ENCODE measurements at regions not wholly inside any gene's neighbourhood (a gene's known extent, or its start where the extent isn't known, plus 50 kb on each side); places are given as distances from the start of the nearest gene placed in this dataset.
A peak's percentile ranks its signal among the peaks of the same experiment; 100 is the strongest.

DNA sequence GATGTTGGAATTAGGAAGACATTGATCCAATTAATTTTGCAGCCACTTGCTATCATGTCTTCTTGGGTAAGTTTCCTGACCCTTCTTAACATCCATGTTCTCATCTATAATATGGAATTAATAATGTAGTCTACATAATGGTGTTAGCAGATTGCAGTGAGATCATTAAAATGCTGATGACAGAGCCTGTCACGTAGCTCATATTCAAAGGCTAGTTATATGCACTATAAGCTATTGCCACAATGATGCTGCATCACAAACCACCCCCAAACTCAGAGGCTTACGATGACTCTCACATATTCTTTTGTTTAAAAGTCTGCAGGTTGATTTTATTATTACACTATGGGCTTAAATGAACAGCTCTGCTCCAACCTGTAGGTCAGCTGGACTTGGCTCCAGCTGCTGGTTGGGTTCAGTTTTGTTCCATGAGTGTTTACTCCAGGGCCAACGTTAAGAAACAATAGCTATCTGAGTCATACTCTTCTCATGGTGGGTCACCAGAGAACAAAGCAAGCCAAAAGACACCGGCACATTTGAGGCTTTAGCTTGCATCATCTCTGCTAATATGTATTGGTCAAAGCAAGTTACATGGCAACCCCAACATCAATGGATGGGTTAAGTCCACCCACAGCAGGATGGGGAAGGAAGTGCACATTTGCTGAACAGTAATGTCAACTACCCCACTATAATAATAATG is 250.0 kb upstream of the SLCO3A1 start:
- no peak overlapping the region for H3K4me3 ChIP-seq (ENCODE audit: low read depth, low read length)
- DNase-seq (ENCODE audit: low read depth), result peak; percentile 55
- TF ChIP-seq, protein P1, sequence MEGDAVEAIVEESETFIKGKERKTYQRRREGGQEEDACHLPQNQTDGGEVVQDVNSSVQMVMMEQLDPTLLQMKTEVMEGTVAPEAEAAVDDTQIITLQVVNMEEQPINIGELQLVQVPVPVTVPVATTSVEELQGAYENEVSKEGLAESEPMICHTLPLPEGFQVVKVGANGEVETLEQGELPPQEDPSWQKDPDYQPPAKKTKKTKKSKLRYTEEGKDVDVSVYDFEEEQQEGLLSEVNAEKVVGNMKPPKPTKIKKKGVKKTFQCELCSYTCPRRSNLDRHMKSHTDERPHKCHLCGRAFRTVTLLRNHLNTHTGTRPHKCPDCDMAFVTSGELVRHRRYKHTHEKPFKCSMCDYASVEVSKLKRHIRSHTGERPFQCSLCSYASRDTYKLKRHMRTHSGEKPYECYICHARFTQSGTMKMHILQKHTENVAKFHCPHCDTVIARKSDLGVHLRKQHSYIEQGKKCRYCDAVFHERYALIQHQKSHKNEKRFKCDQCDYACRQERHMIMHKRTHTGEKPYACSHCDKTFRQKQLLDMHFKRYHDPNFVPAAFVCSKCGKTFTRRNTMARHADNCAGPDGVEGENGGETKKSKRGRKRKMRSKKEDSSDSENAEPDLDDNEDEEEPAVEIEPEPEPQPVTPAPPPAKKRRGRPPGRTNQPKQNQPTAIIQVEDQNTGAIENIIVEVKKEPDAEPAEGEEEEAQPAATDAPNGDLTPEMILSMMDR (IDR thresholded peaks at IDR 0.05; ENCODE audit: insufficient read depth, low read length), result no peak

DNA sequence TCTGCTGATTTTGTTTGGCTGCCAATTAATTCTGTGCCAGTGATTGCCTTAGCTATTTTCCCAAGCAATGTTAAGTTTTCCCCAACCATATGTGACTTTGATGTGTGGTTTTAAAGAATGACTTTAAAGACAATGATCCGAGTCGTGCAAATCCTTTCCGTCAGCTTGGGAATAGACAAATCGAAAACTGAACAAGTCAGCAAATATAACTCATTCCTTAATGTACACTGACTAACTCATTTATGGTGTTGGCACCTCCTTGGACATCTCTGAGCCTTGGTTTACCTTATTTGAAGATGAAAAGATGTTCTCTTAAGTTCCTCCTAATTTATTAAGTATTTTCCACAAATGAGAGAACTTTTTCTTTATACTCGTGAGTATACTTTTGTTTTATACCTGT is 249.4 kb upstream of the SLCO3A1 start:
- TF ChIP-seq, protein P1 (IDR thresholded peaks at IDR 0.05; ENCODE audit: insufficient read depth, low read length), result no peak
- H3K4me3 ChIP-seq (ENCODE audit: low read depth, low read length), result no peak overlapping the region
- no peak for DNase-seq (ENCODE audit: low read depth)

DNA sequence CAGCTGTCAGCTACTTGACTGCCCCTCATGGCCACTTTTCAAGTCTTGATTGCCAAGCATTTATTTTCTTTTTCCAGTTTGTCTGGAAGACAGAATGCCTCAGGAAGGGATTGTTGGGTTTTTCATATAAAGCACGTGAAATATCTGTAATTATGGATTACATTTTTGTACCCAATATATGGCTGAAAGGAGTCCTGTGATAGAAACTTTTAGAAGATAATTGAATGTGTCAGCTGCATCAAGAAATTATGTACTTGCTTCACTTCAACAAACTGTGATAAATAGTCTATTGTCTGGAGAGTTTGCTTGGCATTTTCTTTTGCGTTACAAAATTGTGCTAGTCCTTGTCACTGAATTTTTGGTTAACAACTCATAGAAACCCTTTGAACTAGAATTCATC is 247.9 kb upstream of the SLCO3A1 start:
- H3K4me3 ChIP-seq (ENCODE audit: low read depth, low read length), result no peak overlapping the region
- TF ChIP-seq, protein P1 (IDR thresholded peaks at IDR 0.05; ENCODE audit: insufficient read depth, low read length), result no peak
- DNase-seq (ENCODE audit: low read depth), result no peak

DNA sequence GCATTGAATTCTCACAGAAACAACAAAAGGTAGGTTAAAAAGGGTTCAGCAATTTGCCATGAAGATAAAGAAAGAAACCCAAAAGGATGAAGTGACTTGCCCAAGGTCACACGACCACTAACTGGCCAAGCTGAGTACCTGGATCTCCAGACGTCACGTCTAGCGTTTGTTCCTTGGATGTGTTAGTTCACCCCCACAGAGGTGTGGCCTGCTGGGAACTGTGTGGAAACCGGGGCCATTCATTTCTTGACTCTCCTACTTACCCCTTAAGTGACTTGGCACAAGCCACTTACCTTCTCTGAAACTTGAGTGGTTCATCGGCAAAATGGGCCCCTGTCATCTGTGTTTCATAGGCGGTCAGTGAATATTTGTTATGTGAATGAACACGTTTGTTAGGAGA is 244.3 kb upstream of the SLCO3A1 start:
- no peak overlapping the region for H3K4me3 ChIP-seq (ENCODE audit: low read depth, low read length)
- TF ChIP-seq, protein P1 (IDR thresholded peaks at IDR 0.05; ENCODE audit: insufficient read depth, low read length), result no peak
- no peak for DNase-seq (ENCODE audit: low read depth)

DNA sequence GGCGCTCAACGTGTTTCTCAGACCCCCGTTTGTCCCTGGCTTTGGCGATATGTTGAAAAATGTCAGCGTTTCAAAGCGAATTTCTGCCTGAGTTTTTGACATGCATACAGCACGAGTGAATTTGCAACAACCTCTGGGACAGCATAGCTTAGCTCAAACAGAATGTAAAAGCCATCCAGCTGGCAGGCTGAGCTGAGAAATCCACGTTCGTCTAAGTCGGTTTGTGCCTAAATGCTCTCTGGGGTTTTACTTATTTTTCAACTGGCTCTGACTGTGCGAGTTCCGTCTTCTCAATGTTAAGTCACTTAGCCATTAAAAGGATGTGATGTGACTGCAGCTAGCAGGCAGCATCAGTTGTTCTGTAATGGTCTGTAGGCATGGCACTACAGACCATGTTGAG is 243.5 kb upstream of the SLCO3A1 start:
- no peak overlapping the region for H3K4me3 ChIP-seq (ENCODE audit: low read depth, low read length)
- TF ChIP-seq, protein P1 (IDR thresholded peaks at IDR 0.05; ENCODE audit: insufficient read depth, low read length), result no peak
- peak; percentile 2 for DNase-seq (ENCODE audit: low read depth)

DNA sequence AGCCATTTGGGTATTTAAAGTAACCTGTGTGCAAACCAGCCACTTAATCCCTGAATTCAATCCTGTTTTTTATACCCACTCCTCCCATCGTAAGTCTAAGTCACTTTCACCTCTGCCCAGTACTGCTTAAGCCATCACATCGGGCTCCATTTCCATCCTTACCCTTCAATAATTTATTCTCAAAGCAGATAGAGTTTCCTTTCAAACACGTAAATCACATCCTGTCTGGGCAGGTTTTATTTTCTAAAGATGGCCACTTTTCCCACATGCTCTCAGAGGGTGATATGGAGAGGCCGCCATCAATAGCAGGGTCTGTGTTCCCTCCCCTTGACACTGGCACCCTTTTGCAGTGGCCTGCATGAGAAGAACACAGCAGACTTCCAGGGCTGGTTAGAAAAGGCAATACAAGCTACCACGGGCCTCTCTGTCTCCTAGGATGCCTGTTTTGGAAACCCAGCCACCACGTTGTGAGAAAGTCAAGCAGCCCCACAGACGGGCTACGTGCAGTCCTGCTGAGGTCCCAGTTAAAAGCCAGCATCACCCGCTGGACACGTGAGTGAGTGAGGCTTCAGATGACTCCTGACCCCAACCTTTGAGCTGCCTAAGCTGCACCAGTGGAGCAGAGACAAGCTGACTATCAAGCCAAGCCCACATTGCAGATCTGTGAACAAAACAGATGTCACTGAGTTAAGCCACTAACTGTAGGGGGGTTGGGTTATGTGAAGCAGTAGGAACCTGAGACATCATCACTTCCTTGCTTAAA is 241.8 kb upstream of the SLCO3A1 start:
- TF ChIP-seq, protein P1 (IDR thresholded peaks at IDR 0.05; ENCODE audit: insufficient read depth, low read length), result no peak
- H3K4me3 ChIP-seq (ENCODE audit: low read depth, low read length), result no peak overlapping the region
- no peak for DNase-seq (ENCODE audit: low read depth)
